ENCODE measurements at regions not wholly inside any gene's neighbourhood (a gene's known extent, or its start where the extent isn't known, plus 50 kb on each side); places are given as distances from the start of the nearest gene placed in this dataset.
A peak's percentile ranks its signal among the peaks of the same experiment; 100 is the strongest.

DNA sequence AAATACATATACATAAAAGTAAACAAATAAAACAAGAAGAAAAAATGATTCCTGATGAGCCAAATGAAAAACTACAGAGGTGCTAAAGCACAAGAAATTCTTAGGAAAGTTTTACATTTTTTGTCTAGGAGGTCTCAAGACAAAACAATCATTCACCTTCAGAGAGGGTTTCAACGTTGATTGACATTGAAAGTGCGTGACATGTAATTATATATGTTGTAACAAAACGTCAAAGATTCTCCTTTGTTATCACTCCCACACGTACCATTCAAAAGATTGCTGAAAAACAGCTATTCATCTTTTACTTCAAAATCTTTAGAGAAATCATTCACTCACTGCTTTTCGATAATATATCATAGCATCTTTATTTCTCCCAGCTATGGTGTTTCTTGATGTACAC is 375.9 kb downstream of the NEBL start:
- no peak for DNase-seq
- CTCF ChIA-PET = no interaction called here
- Histone ChIP-seq H3K36me3 (ENCODE audit: control insufficient read depth in 4 of 4, insufficient read depth in 4 of 4, low read length in 3 of 4) (no peaks in the 10 kb centered on the region), H3K27ac (ENCODE audit: insufficient read depth in 1 of 2, low read depth in 1 of 2, low read length in 2 of 2, poor library complexity in 1 of 2, severe bottlenecking in 2 of 2) (no peak overlapping the region), H3K9me3 (ENCODE audit: control extremely low read depth in 1 of 5, control insufficient read depth in 4 of 5, insufficient read depth in 2 of 5, low read depth in 1 of 5, low read length in 4 of 5) (no peaks in the 10 kb centered on the region), H3K27me3 (replicated peaks in 2 of 5; ENCODE audit: control insufficient read depth in 4 of 5, insufficient read depth in 5 of 5, low read length in 4 of 5) (no peaks in the 10 kb centered on the region), H3K4me1 (ENCODE audit: control extremely low read depth in 1 of 4, control insufficient read depth in 4 of 4, insufficient read depth in 4 of 4, low read length in 3 of 4) (no peaks in the 10 kb centered on the region), H3K4me3 (ENCODE audit: control insufficient read depth in 1 of 7, extremely low read depth in 1 of 7, insufficient read depth in 4 of 7, low read depth in 2 of 7, low read length in 6 of 7) (no peak overlapping the region)
- POLR2A ChIA-PET = no interaction called here
- 85% methylated on average over 1 of the region's 5 CpGs for WGBS (ENCODE audit: insufficient coverage)

DNA sequence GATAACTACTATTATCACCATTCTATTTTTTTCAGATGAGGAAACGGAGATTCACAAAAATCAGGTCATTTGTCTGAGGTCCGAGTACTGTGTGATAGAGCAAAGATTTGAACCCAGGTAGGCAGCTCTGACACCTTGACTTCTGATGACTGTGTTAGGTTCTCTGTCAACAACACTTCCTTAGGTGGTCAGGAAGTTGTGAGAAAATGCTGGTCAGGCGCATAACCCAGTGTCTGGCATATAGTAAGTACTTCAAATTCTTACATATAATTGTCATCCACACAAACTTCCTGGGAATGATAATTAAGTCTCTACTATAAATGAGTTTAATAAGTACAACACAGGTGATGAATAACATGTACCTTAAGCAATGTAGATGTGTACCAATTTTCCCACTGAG is 381.5 kb downstream of the NEBL start:
- WGBS (ENCODE audit: insufficient coverage) = 70% methylated on average over 2 of the region's 3 CpGs
- no peak overlapping the region for H3K27ac ChIP-seq (ENCODE audit: insufficient read depth in 1 of 2, low read depth in 1 of 2, low read length in 2 of 2, poor library complexity in 1 of 2, severe bottlenecking in 2 of 2)
- peaks cover 0 to 2% (median 0%) of the 10 kb centered on the region in 4 experiments for H3K4me1 ChIP-seq (ENCODE audit: control extremely low read depth in 1 of 4, control insufficient read depth in 4 of 4, insufficient read depth in 4 of 4, low read length in 3 of 4)
- ChIA-PET CTCF (no interaction called here), POLR2A (no interaction called here)
- no peak overlapping the region for H3K4me3 ChIP-seq (ENCODE audit: control insufficient read depth in 1 of 7, extremely low read depth in 1 of 7, insufficient read depth in 4 of 7, low read depth in 2 of 7, low read length in 6 of 7)
- H3K9me3 ChIP-seq (ENCODE audit: control extremely low read depth in 1 of 5, control insufficient read depth in 4 of 5, insufficient read depth in 2 of 5, low read depth in 1 of 5, low read length in 4 of 5) = no peaks in the 10 kb centered on the region
- DNase-seq = no peak
- H3K27me3 ChIP-seq (replicated peaks in 2 of 5; ENCODE audit: control insufficient read depth in 4 of 5, insufficient read depth in 5 of 5, low read length in 4 of 5) = no peaks in the 10 kb centered on the region
- no peaks in the 10 kb centered on the region for H3K36me3 ChIP-seq (ENCODE audit: control insufficient read depth in 4 of 4, insufficient read depth in 4 of 4, low read length in 3 of 4)

DNA sequence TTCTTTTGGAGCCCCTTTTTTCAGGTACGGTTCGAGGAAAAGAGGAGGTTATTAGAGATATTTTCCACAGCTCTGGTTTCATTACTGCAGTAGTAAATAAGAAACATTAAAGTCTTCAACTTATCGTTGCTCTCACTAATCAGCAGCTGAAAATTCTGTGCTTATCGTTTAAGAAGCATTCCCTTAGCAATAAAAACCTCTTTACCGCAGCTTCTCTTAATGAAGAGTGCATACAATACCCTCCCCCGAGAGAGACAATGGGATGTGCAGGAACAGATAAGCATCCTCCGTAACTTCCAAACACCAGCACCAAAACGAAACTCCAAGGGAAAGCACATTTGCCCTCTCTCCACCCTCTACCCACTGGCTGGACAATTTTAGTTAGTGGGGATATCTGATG is 384.5 kb downstream of the NEBL start:
- DNase-seq = no peak
- H3K9me3 ChIP-seq (ENCODE audit: control extremely low read depth in 1 of 5, control insufficient read depth in 4 of 5, insufficient read depth in 2 of 5, low read depth in 1 of 5, low read length in 4 of 5) = no peaks in the 10 kb centered on the region
- no peaks in the 10 kb centered on the region for H3K27me3 ChIP-seq (replicated peaks in 2 of 5; ENCODE audit: control insufficient read depth in 4 of 5, insufficient read depth in 5 of 5, low read length in 4 of 5)
- ChIA-PET CTCF (no interaction called here), POLR2A (no interaction called here)
- 92% methylated on average over 3 of the region's 8 CpGs for WGBS (ENCODE audit: insufficient coverage)
- no peaks in the 10 kb centered on the region for H3K36me3 ChIP-seq (ENCODE audit: control insufficient read depth in 4 of 4, insufficient read depth in 4 of 4, low read length in 3 of 4)
- no peak overlapping the region for H3K4me3 ChIP-seq (ENCODE audit: control insufficient read depth in 1 of 7, extremely low read depth in 1 of 7, insufficient read depth in 4 of 7, low read depth in 2 of 7, low read length in 6 of 7)
- H3K27ac ChIP-seq (ENCODE audit: insufficient read depth in 1 of 2, low read depth in 1 of 2, low read length in 2 of 2, poor library complexity in 1 of 2, severe bottlenecking in 2 of 2) = no peak overlapping the region
- H3K4me1 ChIP-seq (ENCODE audit: control extremely low read depth in 1 of 4, control insufficient read depth in 4 of 4, insufficient read depth in 4 of 4, low read length in 3 of 4) = peaks cover 0 to 2% (median 0%) of the 10 kb centered on the region in 4 experiments

DNA sequence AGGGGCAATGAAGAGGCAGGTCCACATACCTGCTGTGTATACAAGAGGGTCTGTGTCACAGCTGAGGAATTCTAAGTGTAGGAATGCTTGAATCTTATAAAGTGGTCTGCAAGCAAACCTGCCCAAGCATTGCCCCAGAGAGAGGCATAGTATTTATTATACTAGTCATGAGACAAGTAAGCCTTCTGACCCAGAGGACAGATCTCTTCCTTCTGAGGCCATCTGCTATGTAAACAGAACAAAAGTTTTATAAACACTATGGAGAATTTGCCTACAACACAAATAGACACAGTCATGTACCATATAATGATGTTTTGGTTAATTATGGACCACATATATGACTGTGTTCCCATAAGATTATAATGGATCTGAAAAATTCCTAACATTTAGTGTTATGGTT is 388.2 kb downstream of the NEBL start:
- Histone ChIP-seq H3K27me3 (replicated peaks in 2 of 5; ENCODE audit: control insufficient read depth in 4 of 5, insufficient read depth in 5 of 5, low read length in 4 of 5) (no peaks in the 10 kb centered on the region), H3K4me1 (ENCODE audit: control extremely low read depth in 1 of 4, control insufficient read depth in 4 of 4, insufficient read depth in 4 of 4, low read length in 3 of 4) (no peaks in the 10 kb centered on the region), H3K36me3 (ENCODE audit: control insufficient read depth in 4 of 4, insufficient read depth in 4 of 4, low read length in 3 of 4) (no peaks in the 10 kb centered on the region), H3K4me3 (ENCODE audit: control insufficient read depth in 1 of 7, extremely low read depth in 1 of 7, insufficient read depth in 4 of 7, low read depth in 2 of 7, low read length in 6 of 7) (no peak overlapping the region), H3K27ac (ENCODE audit: insufficient read depth in 1 of 2, low read depth in 1 of 2, low read length in 2 of 2, poor library complexity in 1 of 2, severe bottlenecking in 2 of 2) (no peak overlapping the region), H3K9me3 (ENCODE audit: control extremely low read depth in 1 of 5, control insufficient read depth in 4 of 5, insufficient read depth in 2 of 5, low read depth in 1 of 5, low read length in 4 of 5) (peaks cover 0 to 2% (median 0%) of the 10 kb centered on the region in 5 experiments)
- POLR2A ChIA-PET = no interaction called here
- CTCF ChIA-PET = no interaction called here
- DNase-seq = no peak

DNA sequence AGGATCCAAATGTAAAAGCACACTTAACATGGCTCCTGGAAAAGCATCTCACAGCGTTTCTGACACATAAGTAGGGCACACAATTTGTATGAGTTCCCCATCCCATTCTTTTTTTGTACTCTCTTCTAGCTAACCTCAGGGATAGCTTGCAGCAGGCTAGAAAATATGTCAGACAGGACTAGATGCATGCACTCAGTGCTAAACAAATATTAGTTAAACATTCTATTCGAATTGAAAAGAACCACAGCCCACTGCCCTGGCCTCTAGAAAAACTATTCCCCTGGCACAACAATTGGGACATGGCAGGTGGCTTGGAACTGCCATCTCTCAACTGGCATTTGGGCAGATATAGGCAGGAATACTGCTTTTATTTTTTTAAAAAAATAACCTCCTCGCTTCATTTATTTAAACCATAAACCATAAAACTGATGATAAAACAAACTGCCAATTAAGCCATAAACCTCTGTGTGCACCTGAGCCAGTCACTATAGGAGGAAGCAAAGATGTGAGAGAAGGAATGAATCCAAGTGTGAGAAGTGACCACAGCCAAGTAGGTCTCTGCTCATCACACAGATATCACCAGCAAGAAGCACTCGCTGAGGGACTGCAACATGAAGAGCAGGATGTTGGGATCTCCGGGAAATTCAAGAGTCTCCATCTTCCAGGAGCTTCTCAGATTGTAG is 394.1 kb downstream of the NEBL start:
- DNase-seq = no peak
- Histone ChIP-seq H3K27ac (ENCODE audit: insufficient read depth in 1 of 2, low read depth in 1 of 2, low read length in 2 of 2, poor library complexity in 1 of 2, severe bottlenecking in 2 of 2) (no peak overlapping the region), H3K36me3 (ENCODE audit: control insufficient read depth in 4 of 4, insufficient read depth in 4 of 4, low read length in 3 of 4) (no peaks in the 10 kb centered on the region), H3K27me3 (replicated peaks in 2 of 5; ENCODE audit: control insufficient read depth in 4 of 5, insufficient read depth in 5 of 5, low read length in 4 of 5) (no peaks in the 10 kb centered on the region), H3K4me3 (ENCODE audit: control insufficient read depth in 1 of 7, extremely low read depth in 1 of 7, insufficient read depth in 4 of 7, low read depth in 2 of 7, low read length in 6 of 7) (no peak overlapping the region), H3K9me3 (ENCODE audit: control extremely low read depth in 1 of 5, control insufficient read depth in 4 of 5, insufficient read depth in 2 of 5, low read depth in 1 of 5, low read length in 4 of 5) (peaks cover 0 to 2% (median 0%) of the 10 kb centered on the region in 5 experiments), H3K4me1 (ENCODE audit: control extremely low read depth in 1 of 4, control insufficient read depth in 4 of 4, insufficient read depth in 4 of 4, low read length in 3 of 4) (no peaks in the 10 kb centered on the region)
- ChIA-PET CTCF (no interaction called here), POLR2A (no interaction called here)
- 100% methylated on average over 3 of the region's 5 CpGs for WGBS (ENCODE audit: insufficient coverage)

DNA sequence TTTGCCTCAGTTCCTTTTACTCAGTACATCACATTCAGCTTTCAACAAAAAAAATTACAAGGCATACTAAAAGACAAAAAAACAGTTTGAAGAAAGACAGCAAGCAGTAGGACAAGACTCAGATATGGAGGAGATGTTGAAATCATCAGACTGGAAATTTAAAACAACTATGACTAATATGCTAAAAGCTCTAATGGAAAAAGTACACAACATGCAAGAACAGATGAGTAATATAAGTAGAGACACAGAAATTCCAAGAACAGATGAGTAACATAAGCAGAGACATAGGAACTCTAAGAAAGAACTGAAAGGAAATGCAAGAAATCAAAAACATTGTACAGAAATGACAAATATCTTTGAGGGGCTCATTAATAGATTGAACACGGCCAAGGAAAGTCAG is 402.6 kb downstream of the NEBL start:
- Histone ChIP-seq H3K4me3 (ENCODE audit: control insufficient read depth in 1 of 7, extremely low read depth in 1 of 7, insufficient read depth in 4 of 7, low read depth in 2 of 7, low read length in 6 of 7) (no peak overlapping the region), H3K27ac (ENCODE audit: insufficient read depth in 1 of 2, low read depth in 1 of 2, low read length in 2 of 2, poor library complexity in 1 of 2, severe bottlenecking in 2 of 2) (no peak overlapping the region), H3K27me3 (replicated peaks in 2 of 5; ENCODE audit: control insufficient read depth in 4 of 5, insufficient read depth in 5 of 5, low read length in 4 of 5) (no peaks in the 10 kb centered on the region), H3K36me3 (ENCODE audit: control insufficient read depth in 4 of 4, insufficient read depth in 4 of 4, low read length in 3 of 4) (no peaks in the 10 kb centered on the region), H3K9me3 (ENCODE audit: control extremely low read depth in 1 of 5, control insufficient read depth in 4 of 5, insufficient read depth in 2 of 5, low read depth in 1 of 5, low read length in 4 of 5) (peaks cover 0 to 6% (median 0%) of the 10 kb centered on the region in 5 experiments), H3K4me1 (ENCODE audit: control extremely low read depth in 1 of 4, control insufficient read depth in 4 of 4, insufficient read depth in 4 of 4, low read length in 3 of 4) (no peaks in the 10 kb centered on the region)
- CTCF ChIA-PET = no interaction called here
- no CpG with 5 or more reads among the region's 1 CpG for WGBS (ENCODE audit: insufficient coverage)
- POLR2A ChIA-PET = interaction anchor here (0.6 kb wide), 1 partner anchor 218 kb away, joined by 3 read pairs; no protein-coding TSS in a partner anchor
- no peak for DNase-seq

DNA sequence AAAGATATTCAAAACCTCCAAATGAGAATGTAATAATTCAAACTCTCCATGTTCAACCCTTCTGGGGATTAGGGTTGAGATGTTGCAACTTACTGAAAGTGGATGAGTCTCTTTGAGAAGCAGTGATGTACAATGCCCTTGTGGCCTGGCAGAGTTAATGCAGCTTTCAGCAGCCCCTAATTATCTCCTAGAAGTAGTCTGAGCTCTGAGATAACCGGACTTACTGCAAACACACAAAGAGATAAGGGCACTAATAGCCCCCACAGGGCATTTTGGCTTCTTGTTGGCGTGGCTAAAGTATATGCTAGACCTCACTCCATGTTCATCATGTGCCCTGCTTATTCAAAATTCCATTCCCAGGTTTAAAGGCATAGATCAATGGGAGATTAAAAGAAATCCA is 404.7 kb downstream of the NEBL start:
- 100% methylated on average over 1 of the region's 2 CpGs for WGBS (ENCODE audit: insufficient coverage)
- POLR2A ChIA-PET = no interaction called here
- Histone ChIP-seq H3K9me3 (ENCODE audit: control extremely low read depth in 1 of 5, control insufficient read depth in 4 of 5, insufficient read depth in 2 of 5, low read depth in 1 of 5, low read length in 4 of 5) (peaks cover 0 to 6% (median 0%) of the 10 kb centered on the region in 5 experiments), H3K36me3 (ENCODE audit: control insufficient read depth in 4 of 4, insufficient read depth in 4 of 4, low read length in 3 of 4) (no peaks in the 10 kb centered on the region), H3K27me3 (replicated peaks in 2 of 5; ENCODE audit: control insufficient read depth in 4 of 5, insufficient read depth in 5 of 5, low read length in 4 of 5) (no peaks in the 10 kb centered on the region), H3K4me1 (ENCODE audit: control extremely low read depth in 1 of 4, control insufficient read depth in 4 of 4, insufficient read depth in 4 of 4, low read length in 3 of 4) (no peaks in the 10 kb centered on the region), H3K4me3 (ENCODE audit: control insufficient read depth in 1 of 7, extremely low read depth in 1 of 7, insufficient read depth in 4 of 7, low read depth in 2 of 7, low read length in 6 of 7) (no peak overlapping the region), H3K27ac (ENCODE audit: insufficient read depth in 1 of 2, low read depth in 1 of 2, low read length in 2 of 2, poor library complexity in 1 of 2, severe bottlenecking in 2 of 2) (no peak overlapping the region)
- CTCF ChIA-PET = no interaction called here
- DNase-seq = peak in 1 of 3 donors; percentile 4
